Erythroblast (primary cell): ENCODE measurements at regions not wholly inside any gene's neighbourhood (a gene's known extent, or its start where the extent isn't known, plus 50 kb on each side); places are given as distances from the start of the nearest gene placed in this dataset.

ENCODE experiments used
- GATA1 ChIP-seq: IDR thresholded peaks from 2 replicates; pipeline ENCODE4 v1.6.1; 2011; ENCODE audit warnings: low read depth, mild to moderate bottlenecking, control low read depth, low read length, moderate library complexity
- POLR2A ChIP-seq: IDR thresholded peaks from 2 replicates; pipeline ENCODE4 v1.6.1; 2011; ENCODE audit warnings: mild to moderate bottlenecking, low read length

DNA sequence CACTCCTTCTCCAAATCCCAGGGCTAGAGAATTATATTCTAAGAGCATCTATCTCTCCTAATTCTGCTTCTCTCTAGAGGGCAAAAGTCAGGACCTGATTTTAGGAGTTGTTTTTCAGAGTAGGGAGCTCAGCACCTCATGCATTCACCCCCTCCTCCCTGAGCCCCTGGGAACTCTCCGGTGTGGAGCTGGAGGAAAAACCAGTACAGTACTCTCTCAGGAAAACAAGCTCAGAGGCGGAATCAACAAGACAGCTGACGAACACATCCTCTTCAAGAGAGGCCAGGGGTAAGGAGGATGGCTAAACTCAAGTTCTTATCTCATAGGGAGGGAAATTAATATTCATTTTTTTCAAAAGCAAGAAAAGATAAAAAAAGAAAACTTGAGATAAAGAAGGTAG is 120.1 kb upstream of the CDYL start:
- TF ChIP-seq POLR2A, result no peak
- TF ChIP-seq GATA1, result no peak
